Heart left ventricle (tissue), 16 donors: ENCODE measurements at regions not wholly inside any gene's neighbourhood (a gene's known extent, or its start where the extent isn't known, plus 50 kb on each side); places are given as distances from the start of the nearest gene placed in this dataset.

Experiments
- ATAC-seq, 4 donors: fragments of 200-7000 bp; cut with Tn5 transposase; one replicate each; pipeline ENCODE4 v1.9.1; 2020 to 2022; ENCODE audit warnings: moderate library complexity in 4 of 4, mild to moderate bottlenecking in 3 of 4, moderate number of reproducible peaks in 1 of 4
- DNase-seq, 5 donors: peaks; one replicate each; pipeline ENCODE4 v3.0.0-alpha.2; 2020
- H3K27ac ChIP-seq, 12 donors: fragments of 200-600 bp; sonication (generic) in 4 of 12; one replicate each; pipeline versions ENCODE4 v1.5.0 to v1.8.0; 2016 to 2022; ENCODE audit warnings: mild to moderate bottlenecking in 2 of 12
- H3K27me3 ChIP-seq, 9 donors: fragments of 200-600 bp; sonication (generic) in 2 of 9; one replicate each; pipeline versions ENCODE4 v1.5.1 to v1.8.0; 2016 to 2022; ENCODE audit warnings: mild to moderate bottlenecking in 3 of 9
- H3K36me3 ChIP-seq, 9 donors: fragments of 200-600 bp; sonication (generic) in 2 of 9; one replicate each; pipeline versions ENCODE4 v1.5.0 to v1.8.0; 2018 to 2022; ENCODE audit warnings: mild to moderate bottlenecking in 2 of 9
- H3K4me1 ChIP-seq, 12 donors: fragments of 200-600 bp; sonication (generic) in 4 of 12; one replicate each; pipeline versions ENCODE4 v1.5.0 to v1.8.0; 2016 to 2022; ENCODE audit warnings: mild to moderate bottlenecking in 3 of 12
- H3K4me3 ChIP-seq, 12 donors: fragments of 200-600 bp; sonication (generic) in 4 of 12; one replicate each; pipeline versions ENCODE4 v1.5.0 to v1.8.0; 2017 to 2022; ENCODE audit warnings: mild to moderate bottlenecking in 9 of 12, moderate library complexity in 4 of 12
- H3K9me3 ChIP-seq, 12 donors: fragments of 200-600 bp; sonication (generic) in 4 of 12; one replicate each; pipeline versions ENCODE4 v1.5.0 to v1.8.0; 2016 to 2022; ENCODE audit warnings: mild to moderate bottlenecking in 1 of 12
- POLR2A ChIP-seq, 2 donors: fragments of 450-650 bp; IDR thresholded peaks; one replicate each; pipeline ENCODE4 v1.6.1; 2017; ENCODE audit warnings: antibody characterized with exemption in 2 of 2, mild to moderate bottlenecking in 2 of 2, moderate library complexity in 2 of 2
- WGBS, 4 donors: extraction: QIAGEN DNeasy Blood & Tissue Kit in 2 of 4; methylation state at CpG; one replicate each; pipeline versions ENCODE4 v1.1.5 to v1.1.7; 2013 to 2018; 5-methylcytosine and 5-hydroxymethylcytosine counted together
- intact Hi-C, 10 donors: fragments of 100-400 bp; cut with DNase I; formaldehyde crosslinking; loops; one replicate each; pipeline versions ENCODE4 v1.11.1 to v1.14.2; 2022
- TF ChIP-seq, protein P1 (sequence below), 12 donors: fragments of 200-600 bp; sonication (generic) in 4 of 12; IDR thresholded peaks; one replicate each; pipeline versions ENCODE4 v1.5.0 to v1.8.0; 2018 to 2022; ENCODE audit warnings: antibody characterized with exemption in 12 of 12, mild to moderate bottlenecking in 5 of 12
- donor health status: ischemic (EF 13 %, LVEDD 7.1; RV severe dilation, severe dysfunction).
- donor health status: healthy with polysubstance abuse.
- donor health status: DM: no; HTN: yes; CAD: no.
- donor health status: DM: no; HTN: no; CAD: no.
- donor health status: ischemic (EF 25% LVEDD 6.9; RV normal size, moderate dysfunction).
- donor health status: ischemic (EF 25% LVEDD 5.7; RV mildly dilated, moderate dysfunction).
- donor health status: healthy.
- donor health status: DM: yes; HTN: yes; CAD: no.
- donor health status: ischemic (EF 35%, LVEDD 5.7; RV mildly dilated, moderate dysfunction).
- donor health status: nonischemic (EF 11% LVEDD 7.7; RV severe dilation, severe dysfunction).
- donor health status: DM: yes; HTN: yes; CAD: no.
- donor health status: PGD.
- donor health status: ischemic (EF 29% LVEDD 5.4; RV normal size, mild dysfunction).
- donor health status: nonischemic (EF 23%, LVEDD 6.1; RV moderate dilation, normal function).

DNA sequence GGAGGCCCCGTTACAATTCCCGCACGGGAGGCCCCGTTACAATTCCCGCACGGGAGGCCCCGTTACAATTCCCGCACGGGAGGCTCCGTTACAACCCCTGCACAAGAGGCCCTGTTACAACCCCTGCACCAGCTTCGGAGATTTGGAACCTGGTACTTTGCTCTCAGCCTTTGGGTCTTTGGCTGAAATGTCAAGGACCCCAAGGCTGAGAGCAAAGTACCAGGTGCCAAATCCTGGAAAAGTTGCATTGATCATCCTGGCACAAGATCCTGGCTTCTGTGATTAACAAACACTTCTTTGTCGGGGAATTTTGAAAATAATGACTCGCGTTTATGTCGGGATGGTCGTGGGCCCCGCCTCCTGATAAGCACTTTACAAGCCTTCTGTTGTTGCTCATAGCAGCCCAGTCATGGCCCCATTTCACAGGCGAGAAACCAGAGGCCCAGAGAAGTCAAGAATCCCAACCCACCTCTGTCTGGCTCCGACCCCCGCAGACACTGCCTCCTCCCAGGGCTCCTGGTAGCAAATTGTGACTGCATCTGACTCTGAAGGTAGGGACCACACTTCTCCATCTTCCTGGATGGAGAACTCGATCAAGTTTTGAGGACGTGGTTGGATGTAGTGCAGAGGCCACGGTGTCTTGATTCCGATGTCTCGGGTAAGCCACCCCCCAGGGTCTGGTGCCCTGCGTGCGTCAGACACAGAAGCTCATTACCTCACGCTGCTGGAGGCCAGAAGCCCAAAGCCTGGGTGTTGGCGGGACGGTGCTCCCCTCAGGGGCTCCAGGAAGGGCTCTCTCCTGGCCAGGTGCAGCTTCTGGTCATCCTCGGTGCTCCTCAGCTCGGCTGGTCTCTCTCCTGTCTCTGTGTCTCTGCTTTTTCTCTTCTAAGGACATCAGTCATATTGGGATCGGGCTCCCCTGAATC, 60.3 kb downstream of the ADRA2C start:
- 75 to 85% (median 81%) methylated on average over 31 to 33 of the region's 33 CpGs for WGBS, 4 donors
- Histone ChIP-seq H3K9me3 (no peaks in the 10 kb centered on the region), H3K36me3 (no peaks in the 10 kb centered on the region), H3K27me3 (peaks cover 0 to 6% (median 0%) of the 10 kb centered on the region in 9 donors), H3K27ac (no peak overlapping the region), H3K4me1 (peaks cover 0 to 17% (median 9%) of the 10 kb centered on the region in 12 donors), H3K4me3 (no peak overlapping the region)
- TF ChIP-seq POLR2A (IDR thresholded peaks at IDR 0.05) = no peak
- TF ChIP-seq, protein P1, sequence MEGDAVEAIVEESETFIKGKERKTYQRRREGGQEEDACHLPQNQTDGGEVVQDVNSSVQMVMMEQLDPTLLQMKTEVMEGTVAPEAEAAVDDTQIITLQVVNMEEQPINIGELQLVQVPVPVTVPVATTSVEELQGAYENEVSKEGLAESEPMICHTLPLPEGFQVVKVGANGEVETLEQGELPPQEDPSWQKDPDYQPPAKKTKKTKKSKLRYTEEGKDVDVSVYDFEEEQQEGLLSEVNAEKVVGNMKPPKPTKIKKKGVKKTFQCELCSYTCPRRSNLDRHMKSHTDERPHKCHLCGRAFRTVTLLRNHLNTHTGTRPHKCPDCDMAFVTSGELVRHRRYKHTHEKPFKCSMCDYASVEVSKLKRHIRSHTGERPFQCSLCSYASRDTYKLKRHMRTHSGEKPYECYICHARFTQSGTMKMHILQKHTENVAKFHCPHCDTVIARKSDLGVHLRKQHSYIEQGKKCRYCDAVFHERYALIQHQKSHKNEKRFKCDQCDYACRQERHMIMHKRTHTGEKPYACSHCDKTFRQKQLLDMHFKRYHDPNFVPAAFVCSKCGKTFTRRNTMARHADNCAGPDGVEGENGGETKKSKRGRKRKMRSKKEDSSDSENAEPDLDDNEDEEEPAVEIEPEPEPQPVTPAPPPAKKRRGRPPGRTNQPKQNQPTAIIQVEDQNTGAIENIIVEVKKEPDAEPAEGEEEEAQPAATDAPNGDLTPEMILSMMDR (IDR thresholded peaks at IDR 0.05) = no peak
- DNase-seq (peak in 2 of 5 donors; percentile 3 to 21), ATAC-seq (no peak)
- intact Hi-C loops = no loop called here

DNA sequence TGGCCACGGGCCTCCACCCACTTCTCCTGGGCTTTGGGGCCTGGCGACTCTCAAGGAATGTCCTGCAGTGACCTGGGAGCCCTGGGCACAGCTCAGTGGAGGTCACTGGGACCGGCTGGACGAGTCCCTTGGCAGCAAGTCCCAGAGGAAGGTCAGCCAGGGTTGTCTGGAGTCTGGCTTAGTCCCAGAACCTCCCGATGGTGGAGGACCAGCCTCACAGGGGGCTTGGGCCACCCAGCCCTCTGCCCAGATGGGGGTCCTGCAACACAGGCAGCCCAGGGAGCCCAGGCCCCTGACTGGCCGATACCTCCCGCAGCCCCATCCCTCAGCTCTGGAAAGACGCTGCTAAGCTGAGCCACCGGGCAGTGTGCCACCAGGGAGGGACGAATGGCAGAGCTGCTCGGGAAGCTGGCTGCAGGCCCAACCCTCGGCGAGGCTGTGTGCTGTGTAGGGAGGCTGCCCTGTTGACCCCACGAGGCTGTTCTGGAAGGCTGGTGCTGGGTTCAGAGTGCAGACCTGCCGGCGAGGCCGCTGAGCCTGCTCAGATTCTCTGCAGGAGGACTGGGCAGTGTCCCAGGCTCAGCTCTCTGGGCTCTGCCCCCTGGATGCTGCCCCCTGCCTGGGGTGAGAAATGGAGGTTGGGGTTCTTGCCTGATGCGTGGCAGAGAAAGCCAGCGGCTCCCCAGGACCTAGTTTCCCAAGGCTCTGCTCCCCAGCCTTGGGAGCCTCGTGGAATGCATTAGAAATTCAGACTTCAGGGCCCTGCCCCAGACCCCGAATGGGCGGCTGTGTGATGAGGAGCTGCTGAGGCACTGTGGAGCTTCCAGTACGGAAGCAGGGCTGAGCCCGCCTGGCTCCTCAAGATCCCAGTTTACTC, 61.7 kb downstream of the ADRA2C start:
- DNase-seq (peak; percentile 86 to 93 (median 88)), ATAC-seq (peak; percentile 92 to 97 (median 94))
- H3K27ac ChIP-seq = peak overlapping the region in 10 of 12 donors; percentile 10 to 77 (median 54)
- 29 to 55% (median 43%) methylated on average over 11 to 24 of the region's 24 CpGs for WGBS, 4 donors
- no peaks in the 10 kb centered on the region for H3K9me3 ChIP-seq
- TF ChIP-seq, protein P1 (IDR thresholded peaks at IDR 0.05) = no peak
- no peak for TF ChIP-seq POLR2A (IDR thresholded peaks at IDR 0.05)
- intact Hi-C loops = no loop called here
- H3K36me3 ChIP-seq = no peaks in the 10 kb centered on the region
- H3K27me3 ChIP-seq = peaks cover 0 to 2% (median 0%) of the 10 kb centered on the region in 9 donors
- peaks cover 0 to 17% (median 9%) of the 10 kb centered on the region in 12 donors for H3K4me1 ChIP-seq
- peak overlapping the region in 5 of 12 donors; percentile 3 to 30 (median 22) for H3K4me3 ChIP-seq

DNA sequence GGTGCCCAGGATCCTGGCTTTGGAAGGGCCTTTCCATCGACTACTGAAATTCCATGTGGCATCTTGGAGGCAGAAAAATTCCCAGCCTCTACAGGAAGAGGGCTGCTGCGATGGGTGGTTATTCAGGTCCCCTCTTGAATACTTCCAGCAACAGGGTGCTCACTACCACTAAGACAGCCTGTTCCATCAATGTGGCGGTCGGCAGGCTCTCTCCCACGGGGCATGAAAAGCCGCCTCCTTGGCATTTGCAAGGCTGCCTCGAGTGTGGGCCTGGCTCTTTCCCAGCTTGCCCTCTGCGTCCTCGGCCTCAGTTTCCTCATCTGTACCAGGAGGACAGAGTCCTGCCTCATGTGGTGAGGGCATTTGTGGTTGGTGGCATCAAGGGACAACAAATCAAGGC, 62.4 kb downstream of the ADRA2C start:
- DNase-seq (peak in 2 of 5 donors; percentile 5 to 33), ATAC-seq (no peak)
- H3K9me3 ChIP-seq = no peaks in the 10 kb centered on the region
- no peak overlapping the region for H3K27ac ChIP-seq
- 87 to 91% (median 89%) methylated on average over 4 to 9 of the region's 9 CpGs for WGBS, 4 donors
- H3K4me3 ChIP-seq = no peak overlapping the region
- peaks cover 0 to 8% (median under 1%) of the 10 kb centered on the region in 9 donors for H3K27me3 ChIP-seq
- peaks cover 0 to 17% (median 9%) of the 10 kb centered on the region in 12 donors for H3K4me1 ChIP-seq
- intact Hi-C loops = no loop called here
- H3K36me3 ChIP-seq = no peaks in the 10 kb centered on the region
- TF ChIP-seq POLR2A (IDR thresholded peaks at IDR 0.05) = no peak
- TF ChIP-seq, protein P1 (IDR thresholded peaks at IDR 0.05) = no peak
